HFFc6 (cell line): ENCODE measurements at regions not wholly inside any gene's neighbourhood (a gene's known extent, or its start where the extent isn't known, plus 50 kb on each side); places are given as distances from the start of the nearest gene placed in this dataset.

Experiments
- DNase-seq: peaks from one replicate; pipeline ENCODE4 v3.0.0-alpha.2; 2018
- H3K27ac Mint-ChIP-seq: 2 replicates; pipeline ENCODE4 v1.8.0; 2020; ENCODE audit warnings: mild to moderate bottlenecking, mixed read lengths
- H3K27me3 Mint-ChIP-seq: 2 replicates; pipeline ENCODE4 v1.8.0; 2021; ENCODE audit warnings: mild to moderate bottlenecking, moderate library complexity, mixed read lengths; ENCODE audit not compliant: insufficient read depth
- H3K36me3 Mint-ChIP-seq: 2 replicates; pipeline ENCODE4 v1.8.0; 2021; ENCODE audit warnings: low read depth, mixed read lengths
- H3K4me1 Mint-ChIP-seq: 2 replicates; pipeline ENCODE4 v1.8.0; 2020; ENCODE audit warnings: low read depth, mixed read lengths
- H3K4me3 Mint-ChIP-seq: 2 replicates; pipeline ENCODE4 v1.8.0; 2020; ENCODE audit warnings: mild to moderate bottlenecking, moderate library complexity, mixed read lengths
- H3K9me3 Mint-ChIP-seq: 2 replicates; pipeline ENCODE4 v1.8.0; 2020; ENCODE audit warnings: mild to moderate bottlenecking, mixed read lengths
- CTCF ChIP-seq: fragments of 200-600 bp; sonication (generic); IDR thresholded peaks from 2 replicates; pipeline ENCODE4 v1.5.0; 2021; ENCODE audit warnings: antibody characterized with exemption, mild to moderate bottlenecking

GRCh38 chr10:108597031-108597430, 1326.3 kb downstream of the XPNPEP1 start:
- no peak overlapping the region; the same call in 1 of the 2 replicates for H3K4me3 Mint-ChIP-seq
- no peaks in the 10 kb centered on the region for H3K36me3 Mint-ChIP-seq
- peaks cover 42% of the 10 kb centered on the region; the same call in 1 of the 2 replicates for H3K4me1 Mint-ChIP-seq
- peak overlapping the region; percentile 20; the same call in 1 of the 2 replicates for H3K27ac Mint-ChIP-seq
- H3K9me3 Mint-ChIP-seq = peaks cover 12% of the 10 kb centered on the region
- DNase-seq = peak; percentile 73
- no peaks in the 10 kb centered on the region for H3K27me3 Mint-ChIP-seq
- no peak for TF ChIP-seq CTCF

GRCh38 chr10:108592956-108593355, 1330.4 kb downstream of the XPNPEP1 start:
- H3K4me1 Mint-ChIP-seq = peaks cover 4% of the 10 kb centered on the region; the same call in 1 of the 2 replicates
- peaks cover 8% of the 10 kb centered on the region; the same call in 1 of the 2 replicates for H3K9me3 Mint-ChIP-seq
- H3K27ac Mint-ChIP-seq = no peak overlapping the region
- TF ChIP-seq CTCF = no peak
- H3K36me3 Mint-ChIP-seq = no peaks in the 10 kb centered on the region
- DNase-seq = no peak
- no peak overlapping the region for H3K4me3 Mint-ChIP-seq
- no peaks in the 10 kb centered on the region for H3K27me3 Mint-ChIP-seq

DNA sequence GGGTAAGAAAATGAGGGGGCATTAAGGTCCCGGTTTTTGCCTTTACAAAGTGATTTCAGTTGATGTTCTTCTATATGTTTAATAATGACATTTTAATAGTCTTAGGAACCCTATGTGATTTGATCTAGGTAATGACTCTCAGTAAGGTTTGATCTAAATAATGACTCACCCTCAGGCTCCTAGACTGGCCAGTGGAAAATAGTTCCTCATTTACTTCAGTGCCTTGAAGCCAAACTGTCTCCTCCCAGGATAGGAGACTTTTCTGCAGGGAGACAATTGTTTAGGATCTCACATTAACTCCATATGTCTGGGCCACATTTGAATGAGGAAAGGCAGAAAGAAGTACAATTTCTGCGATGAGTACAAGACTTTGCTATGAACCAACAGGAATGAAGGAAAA, 1331.9 kb downstream of the XPNPEP1 start:
- no peak overlapping the region for H3K4me3 Mint-ChIP-seq
- H3K4me1 Mint-ChIP-seq = no peaks in the 10 kb centered on the region; the same call in 1 of the 2 replicates
- no peaks in the 10 kb centered on the region for H3K36me3 Mint-ChIP-seq
- H3K9me3 Mint-ChIP-seq = peaks cover 8% of the 10 kb centered on the region; the same call in 1 of the 2 replicates
- H3K27me3 Mint-ChIP-seq = no peaks in the 10 kb centered on the region
- no peak overlapping the region for H3K27ac Mint-ChIP-seq
- TF ChIP-seq CTCF = no peak
- DNase-seq = no peak

GRCh38 chr10:108586424-108586823, 1336.9 kb downstream of the XPNPEP1 start:
- no peak for TF ChIP-seq CTCF
- no peaks in the 10 kb centered on the region; the same call in 1 of the 2 replicates for H3K36me3 Mint-ChIP-seq
- no peak overlapping the region for H3K4me3 Mint-ChIP-seq
- H3K4me1 Mint-ChIP-seq = peaks cover 16% of the 10 kb centered on the region; the same call in 1 of the 2 replicates
- DNase-seq = no peak
- H3K27me3 Mint-ChIP-seq = no peaks in the 10 kb centered on the region
- H3K27ac Mint-ChIP-seq = no peak overlapping the region
- peaks cover 12% of the 10 kb centered on the region; the same call in 1 of the 2 replicates for H3K9me3 Mint-ChIP-seq

DNA sequence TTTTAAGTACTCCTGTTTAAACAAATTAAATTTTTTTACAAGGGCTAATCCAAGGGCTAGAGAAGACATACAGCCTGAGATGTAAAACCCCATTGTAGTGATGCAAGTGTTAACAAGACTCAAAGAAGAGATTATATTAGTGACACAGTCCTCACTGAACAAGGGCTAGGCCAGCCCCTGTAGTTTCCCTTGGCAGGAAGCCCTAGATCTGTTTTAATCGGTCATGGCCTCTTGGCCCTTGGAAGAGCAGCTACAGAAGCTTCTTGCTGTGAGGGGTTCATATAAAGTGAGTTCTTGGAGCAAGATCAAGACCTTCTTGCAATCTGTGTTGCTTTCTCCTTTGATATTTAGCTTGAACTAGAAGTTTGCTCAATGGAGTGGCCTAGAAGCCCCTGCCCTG, 1339.4 kb downstream of the XPNPEP1 start:
- Mint-ChIP-seq H3K36me3 (peaks cover 7% of the 10 kb centered on the region; the same call in 1 of the 2 replicates), H3K4me3 (no peak overlapping the region), H3K9me3 (peaks cover 22% of the 10 kb centered on the region; the same call in 1 of the 2 replicates), H3K4me1 (peaks cover 21% of the 10 kb centered on the region; the same call in 1 of the 2 replicates), H3K27me3 (no peaks in the 10 kb centered on the region), H3K27ac (no peak overlapping the region)
- DNase-seq = no peak
- no peak for TF ChIP-seq CTCF

GRCh38 chr10:108582888-108583287, 1340.4 kb downstream of the XPNPEP1 start:
- Mint-ChIP-seq H3K4me1 (peaks cover 21% of the 10 kb centered on the region; the same call in 1 of the 2 replicates), H3K9me3 (peaks cover 19% of the 10 kb centered on the region), H3K27me3 (no peaks in the 10 kb centered on the region)

More at GRCh38 chr10:108582888-108583287, 1340.4 kb downstream of the XPNPEP1 start:
- H3K4me3 Mint-ChIP-seq = no peak overlapping the region
- no peak for TF ChIP-seq CTCF
- DNase-seq = no peak
- H3K36me3 Mint-ChIP-seq = peaks cover 7% of the 10 kb centered on the region; the same call in 1 of the 2 replicates
- peak overlapping the region; percentile 5; the same call in 1 of the 2 replicates for H3K27ac Mint-ChIP-seq
